HUES48 (cell line): ENCODE measurements at regions not wholly inside any gene's neighbourhood (a gene's known extent, or its start where the extent isn't known, plus 50 kb on each side); places are given as distances from the start of the nearest gene placed in this dataset.

ENCODE experiments used
- H3K27ac ChIP-seq: one replicate; pipeline ENCODE4 v1.7.0; 2013; ENCODE audit warnings: low read depth, low read length, inconsistent platforms
- H3K27me3 ChIP-seq: 2 replicates; pipeline ENCODE4 v1.6.1; 2013; ENCODE audit warnings: mild to moderate bottlenecking, low read length; ENCODE audit not compliant: control insufficient read depth, insufficient read depth
- H3K36me3 ChIP-seq: 2 replicates; pipeline ENCODE4 v1.6.1; 2013; ENCODE audit warnings: low read length; ENCODE audit not compliant: control insufficient read depth, insufficient read depth
- H3K4me1 ChIP-seq: 2 replicates; pipeline ENCODE4 v1.6.1; 2013; ENCODE audit warnings: mild to moderate bottlenecking, low read length; ENCODE audit not compliant: control insufficient read depth, insufficient read depth
- H3K4me3 ChIP-seq: 2 replicates; pipeline ENCODE4 v1.5.1; 2013; ENCODE audit warnings: mild to moderate bottlenecking, low read depth, low read length
- H3K9ac ChIP-seq: 2 replicates; pipeline ENCODE4 v1.6.1; 2013; ENCODE audit warnings: mild to moderate bottlenecking, low read depth, low read length, moderate library complexity
- H3K9me3 ChIP-seq: 2 replicates; pipeline ENCODE4 v1.6.1; 2013; ENCODE audit warnings: low read length; ENCODE audit not compliant: control insufficient read depth, insufficient read depth

DNA sequence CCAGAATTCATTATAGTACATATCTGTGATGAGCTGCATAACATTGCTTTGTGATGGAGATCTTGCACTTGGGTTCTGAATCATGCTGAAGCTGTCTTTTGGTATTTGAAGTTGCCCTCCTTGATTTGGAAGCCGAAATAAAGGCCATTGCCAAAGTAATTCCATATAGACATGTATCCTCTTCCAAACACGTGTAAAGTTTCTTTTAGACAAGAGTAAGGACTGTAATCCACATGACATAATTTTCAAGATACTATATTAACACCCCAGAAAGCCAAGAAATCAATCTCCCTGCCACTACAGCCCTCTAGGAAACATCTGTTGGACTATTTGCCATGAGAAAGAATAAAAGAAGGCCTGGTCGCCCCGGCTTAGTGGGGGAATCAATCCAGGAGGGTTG is 754.2 kb downstream of the FGF9 start:
- no peaks in the 10 kb centered on the region for H3K27me3 ChIP-seq
- no peak overlapping the region for H3K9ac ChIP-seq
- no peak overlapping the region for H3K27ac ChIP-seq
- H3K9me3 ChIP-seq, result no peaks in the 10 kb centered on the region
- H3K36me3 ChIP-seq, result no peaks in the 10 kb centered on the region
- H3K4me1 ChIP-seq, result no peaks in the 10 kb centered on the region
- no peak overlapping the region for H3K4me3 ChIP-seq

- no peak overlapping the region for H3K4me3 ChIP-seq
- no peaks in the 10 kb centered on the region for H3K4me1 ChIP-seq
- H3K9ac ChIP-seq, result no peak overlapping the region
- H3K27ac ChIP-seq, result no peak overlapping the region
- H3K27me3 ChIP-seq, result no peaks in the 10 kb centered on the region
- no peaks in the 10 kb centered on the region for H3K36me3 ChIP-seq
- no peaks in the 10 kb centered on the region for H3K9me3 ChIP-seq
Observed at GRCh38 chr13:22427066-22427465, 753.7 kb upstream of the SGCG start.

- Histone ChIP-seq H3K27me3 (no peaks in the 10 kb centered on the region), H3K27ac (no peak overlapping the region), H3K36me3 (no peaks in the 10 kb centered on the region), H3K9ac (no peak overlapping the region), H3K9me3 (no peaks in the 10 kb centered on the region; the same call in 1 of the 2 replicates), H3K4me1 (no peaks in the 10 kb centered on the region), H3K4me3 (no peak overlapping the region)
Observed at GRCh38 chr13:22427783-22428182, 753.0 kb upstream of the SGCG start.

- Histone ChIP-seq H3K9me3 (no peaks in the 10 kb centered on the region; the same call in 1 of the 2 replicates), H3K4me3 (no peak overlapping the region), H3K27me3 (no peaks in the 10 kb centered on the region), H3K9ac (no peak overlapping the region), H3K27ac (no peak overlapping the region), H3K36me3 (no peaks in the 10 kb centered on the region), H3K4me1 (no peaks in the 10 kb centered on the region)
Observed at GRCh38 chr13:22428188-22428828, 752.5 kb upstream of the SGCG start.

DNA sequence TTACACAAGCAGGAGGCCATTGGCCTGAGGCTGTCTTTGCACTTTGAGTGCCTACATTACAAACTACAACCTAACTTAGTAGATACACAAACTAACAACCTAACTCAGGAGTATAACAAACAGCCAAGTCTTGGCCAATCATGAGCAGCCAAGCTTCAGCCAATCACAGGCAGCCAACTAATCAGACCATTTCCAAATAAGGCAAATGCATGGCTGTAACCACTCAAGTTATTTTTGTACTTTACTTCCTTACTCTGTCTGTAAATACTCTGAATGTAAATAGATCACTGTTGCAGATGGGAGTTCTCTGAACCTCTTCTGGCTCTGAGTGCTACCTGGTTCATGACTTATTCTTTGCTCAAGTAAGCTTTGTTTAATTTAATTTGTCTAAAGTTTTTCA is 748.1 kb upstream of the SGCG start:
- Histone ChIP-seq H3K4me1 (no peaks in the 10 kb centered on the region), H3K4me3 (no peak overlapping the region), H3K9ac (no peak overlapping the region), H3K36me3 (no peaks in the 10 kb centered on the region), H3K27ac (no peak overlapping the region), H3K9me3 (no peaks in the 10 kb centered on the region; the same call in 1 of the 2 replicates), H3K27me3 (no peaks in the 10 kb centered on the region)

- H3K4me3 ChIP-seq, result no peak overlapping the region
Observed at GRCh38 chr13:22447132-22447886, 733.5 kb upstream of the SGCG start.

GRCh38 chr13:22449251-22449650 is 731.5 kb upstream of the SGCG start:
- peaks cover 15% of the 10 kb centered on the region for H3K4me1 ChIP-seq
- H3K36me3 ChIP-seq, result no peaks in the 10 kb centered on the region
- H3K9me3 ChIP-seq, result no peaks in the 10 kb centered on the region
- no peaks in the 10 kb centered on the region for H3K27me3 ChIP-seq
- no peak overlapping the region for H3K9ac ChIP-seq
- no peak overlapping the region for H3K4me3 ChIP-seq
- no peak overlapping the region for H3K27ac ChIP-seq

More at GRCh38 chr13:22447132-22447886, 733.5 kb upstream of the SGCG start:
- Histone ChIP-seq H3K27me3 (no peaks in the 10 kb centered on the region), H3K9ac (no peak overlapping the region), H3K27ac (no peak overlapping the region), H3K4me1 (peaks cover 14% of the 10 kb centered on the region), H3K9me3 (no peaks in the 10 kb centered on the region), H3K36me3 (no peaks in the 10 kb centered on the region)

- Histone ChIP-seq H3K4me3 (no peak overlapping the region), H3K9me3 (no peaks in the 10 kb centered on the region), H3K27me3 (no peaks in the 10 kb centered on the region), H3K4me1 (peaks cover 35% of the 10 kb centered on the region), H3K9ac (no peak overlapping the region), H3K27ac (no peak overlapping the region), H3K36me3 (no peaks in the 10 kb centered on the region)
Observed at GRCh38 chr13:22451327-22451741, 729.4 kb upstream of the SGCG start.

GRCh38 chr13:22454586-22454985 is 726.2 kb upstream of the SGCG start:
- Histone ChIP-seq H3K4me3 (no peak overlapping the region), H3K4me1 (peaks cover 36% of the 10 kb centered on the region), H3K27me3 (no peaks in the 10 kb centered on the region), H3K27ac (peak overlapping the region; percentile 26), H3K36me3 (no peaks in the 10 kb centered on the region), H3K9ac (no peak overlapping the region), H3K9me3 (no peaks in the 10 kb centered on the region)

GRCh38 chr13:22455036-22455435 is 725.7 kb upstream of the SGCG start:
- no peaks in the 10 kb centered on the region for H3K9me3 ChIP-seq
- H3K9ac ChIP-seq, result no peak overlapping the region
- no peaks in the 10 kb centered on the region for H3K27me3 ChIP-seq
- H3K4me1 ChIP-seq, result peaks cover 36% of the 10 kb centered on the region
- H3K36me3 ChIP-seq, result no peaks in the 10 kb centered on the region
- H3K27ac ChIP-seq, result peak overlapping the region; percentile 26
- no peak overlapping the region for H3K4me3 ChIP-seq

- H3K36me3 ChIP-seq, result no peaks in the 10 kb centered on the region
- no peaks in the 10 kb centered on the region for H3K9me3 ChIP-seq
- H3K27ac ChIP-seq, result no peak overlapping the region
- H3K27me3 ChIP-seq, result no peaks in the 10 kb centered on the region
- H3K4me1 ChIP-seq, result no peaks in the 10 kb centered on the region
- H3K4me3 ChIP-seq, result no peak overlapping the region
- no peak overlapping the region for H3K9ac ChIP-seq
Observed at GRCh38 chr13:22461854-22462490, 718.8 kb upstream of the SGCG start.
